CD14-positive monocyte (primary cell): ENCODE measurements at regions not wholly inside any gene's neighbourhood (a gene's known extent, or its start where the extent isn't known, plus 50 kb on each side); places are given as distances from the start of the nearest gene placed in this dataset.

ENCODE experiments used
- DNase-seq, 3 donors: peaks; one replicate each; pipeline ENCODE4 v3.0.0-alpha.2; 2011 to 2022
- H2AFZ ChIP-seq: 2 replicates; pipeline ENCODE4 v1.6.0; 2012; ENCODE audit warnings: mild to moderate bottlenecking, low read depth, low read length, inconsistent platforms; ENCODE audit not compliant: insufficient read depth, poor library complexity, severe bottlenecking
- H3K27ac ChIP-seq, 2 donors: 1 replicate in 1 of 2; 2 replicates in 1 of 2; pipeline ENCODE4 v1.5.1; 2012 to 2013; ENCODE audit warnings: low read length in 2 of 2, control low read depth in 1 of 2, inconsistent platforms in 1 of 2, low read depth in 1 of 2, mild to moderate bottlenecking in 1 of 2
- H3K27me3 ChIP-seq, 2 donors: one replicate each; pipeline versions ENCODE4 v1.6.0 to v1.6.1; 2011 to 2013; ENCODE audit warnings: low read length in 2 of 2; ENCODE audit not compliant: control insufficient read depth in 2 of 2, insufficient read depth in 2 of 2
- H3K36me3 ChIP-seq, 2 donors: replicated peaks in 1 of 2; 1 replicate in 1 of 2; 2 replicates in 1 of 2; pipeline versions ENCODE4 v1.5.1 to v1.6.1; 2012 to 2013; ENCODE audit warnings: low read length in 2 of 2, control low read depth in 1 of 2, inconsistent platforms in 1 of 2, mild to moderate bottlenecking in 1 of 2; ENCODE audit not compliant: insufficient read depth in 2 of 2, control insufficient read depth in 1 of 2
- H3K4me1 ChIP-seq, 2 donors: 1 replicate in 1 of 2; 2 replicates in 1 of 2; pipeline versions ENCODE4 v1.5.1 to v1.6.1; 2012 to 2013; ENCODE audit warnings: low read length in 2 of 2, control low read depth in 1 of 2, inconsistent platforms in 1 of 2, mild to moderate bottlenecking in 1 of 2, moderate library complexity in 1 of 2; ENCODE audit not compliant: insufficient read depth in 2 of 2, control insufficient read depth in 1 of 2
- H3K4me2 ChIP-seq: replicated peaks from 2 replicates; pipeline ENCODE3; 2012; ENCODE audit warnings: low read length, moderate library complexity, mild to moderate bottlenecking; ENCODE audit not compliant: poor library complexity, severe bottlenecking; ENCODE audit errors: extremely low read depth
- H3K4me3 ChIP-seq, 3 experiments: fragments of 200-600 bp in 1 of 3; sonication (generic) in 1 of 3; replicated peaks in 1 of 3; 1 replicate in 2 of 3; 2 replicates in 1 of 3; pipeline ENCODE4 v1.5.1; 2011 to 2013; ENCODE audit warnings: low read length in 3 of 3, mild to moderate bottlenecking in 3 of 3, control low read depth in 2 of 3, low read depth in 2 of 3, inconsistent platforms in 1 of 3, moderate library complexity in 1 of 3
- H3K79me2 ChIP-seq: 2 replicates; pipeline ENCODE4 v1.6.0; 2012; ENCODE audit warnings: mild to moderate bottlenecking, control low read depth, inconsistent platforms, low read length, moderate library complexity; ENCODE audit not compliant: insufficient read depth
- H3K9ac ChIP-seq: 2 replicates; pipeline ENCODE4 v1.6.0; 2017; ENCODE audit warnings: low read length, mild to moderate bottlenecking; ENCODE audit not compliant: insufficient read depth, poor library complexity, severe bottlenecking
- H3K9me3 ChIP-seq, 2 donors: replicated peaks in 1 of 2; 1 replicate in 1 of 2; 2 replicates in 1 of 2; pipeline versions ENCODE4 v1.5.1 to v1.6.1; 2012 to 2013; ENCODE audit warnings: low read length in 2 of 2, control low read depth in 1 of 2; ENCODE audit not compliant: control insufficient read depth in 1 of 2, insufficient read depth in 1 of 2
- H4K20me1 ChIP-seq: 2 replicates; pipeline ENCODE4 v1.6.0; 2012; ENCODE audit warnings: mild to moderate bottlenecking, low read length, control low read depth, moderate library complexity; ENCODE audit not compliant: insufficient read depth
- H3K27ac Mint-ChIP-seq, 7 donors: one replicate each; pipeline ENCODE4 v1.8.0; 2020; ENCODE audit warnings: mild to moderate bottlenecking in 7 of 7, mixed read lengths in 7 of 7, moderate library complexity in 6 of 7, inconsistent platforms in 2 of 7
- H3K27me3 Mint-ChIP-seq, 3 donors: one replicate each; pipeline ENCODE4 v1.8.0; 2021 to 2022; ENCODE audit warnings: low read depth in 3 of 3, mild to moderate bottlenecking in 3 of 3, mixed read lengths in 3 of 3, moderate library complexity in 3 of 3, inconsistent platforms in 1 of 3
- H3K36me3 Mint-ChIP-seq, 2 donors: one replicate each; pipeline ENCODE4 v1.8.0; 2020; ENCODE audit warnings: mixed read lengths in 2 of 2, inconsistent platforms in 1 of 2, mild to moderate bottlenecking in 1 of 2
- H3K4me1 Mint-ChIP-seq: one replicate; pipeline ENCODE4 v1.8.0; 2020; ENCODE audit warnings: mild to moderate bottlenecking, mixed read lengths
- H3K4me3 Mint-ChIP-seq, 2 donors: one replicate each; pipeline ENCODE4 v1.8.0; 2020; ENCODE audit warnings: mild to moderate bottlenecking in 2 of 2, mixed read lengths in 2 of 2, moderate library complexity in 1 of 2
- H3K9me3 Mint-ChIP-seq, 7 donors: one replicate each; pipeline ENCODE4 v1.8.0; 2020 to 2022; ENCODE audit warnings: mixed read lengths in 7 of 7, mild to moderate bottlenecking in 6 of 7, moderate library complexity in 6 of 7, inconsistent platforms in 2 of 7
- WGBS: methylation state at CpG from one replicate; pipeline ENCODE4 v1.1.5; 2013; ENCODE audit warnings: missing lambda C conversion rate; ENCODE audit not compliant: insufficient coverage; 5-methylcytosine and 5-hydroxymethylcytosine counted together
- intact Hi-C, 2 donors: fragments of 100-400 bp; cut with micrococcal nuclease; formaldehyde crosslinking; loops; one replicate each; pipeline versions ENCODE4 v1.15.0 to v1.15.1; 2023
- TF ChIP-seq, protein P1 (sequence below): fragments of 200-600 bp; IDR thresholded peaks from one replicate; pipeline ENCODE4 v1.8.0; 2022; ENCODE audit warnings: antibody characterized with exemption, mild to moderate bottlenecking

DNA sequence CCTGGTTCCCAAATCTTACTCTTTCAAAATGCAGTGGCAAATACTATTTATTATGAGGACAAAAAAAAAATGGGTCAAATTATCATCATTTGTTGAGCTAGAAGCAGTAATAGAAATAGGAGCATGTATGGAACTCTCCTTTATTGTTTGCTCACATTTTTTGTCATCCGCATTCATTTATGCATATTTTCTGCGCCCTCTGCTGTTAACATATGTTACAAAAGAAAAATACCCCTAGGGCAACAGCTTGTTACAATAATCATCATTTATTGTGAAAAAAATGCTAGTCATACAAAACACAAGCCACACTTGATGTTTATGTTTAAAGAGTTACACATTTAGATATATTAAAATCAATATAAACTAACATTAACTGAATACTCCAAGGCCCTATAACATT lies 328.2 kb downstream of the TUSC1 start:
- no peaks in the 10 kb centered on the region for H3K27me3 ChIP-seq

DNA sequence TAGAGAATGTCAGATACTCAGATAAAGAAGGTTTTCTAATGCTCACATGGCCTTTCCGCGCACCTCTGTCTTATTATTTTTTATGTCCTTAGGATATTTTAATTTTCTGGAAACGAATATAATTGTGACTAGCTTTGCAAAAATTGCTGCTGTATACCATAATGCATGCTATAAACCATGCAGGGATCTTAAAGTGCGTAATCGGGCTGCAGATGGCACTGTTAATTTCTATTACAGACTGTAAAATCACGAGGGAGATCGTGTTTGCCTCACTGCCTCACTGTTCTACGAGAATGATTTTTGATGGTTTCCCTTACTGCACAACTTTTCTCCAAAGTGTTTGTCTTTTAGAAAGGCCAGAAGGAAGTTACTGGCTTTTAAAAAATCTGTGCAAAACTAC lies 356.1 kb downstream of the TUSC1 start:
- no peak overlapping the region for H3K27ac Mint-ChIP-seq
- H3K4me1 ChIP-seq = no peaks in the 10 kb centered on the region
- TF ChIP-seq, protein P1, sequence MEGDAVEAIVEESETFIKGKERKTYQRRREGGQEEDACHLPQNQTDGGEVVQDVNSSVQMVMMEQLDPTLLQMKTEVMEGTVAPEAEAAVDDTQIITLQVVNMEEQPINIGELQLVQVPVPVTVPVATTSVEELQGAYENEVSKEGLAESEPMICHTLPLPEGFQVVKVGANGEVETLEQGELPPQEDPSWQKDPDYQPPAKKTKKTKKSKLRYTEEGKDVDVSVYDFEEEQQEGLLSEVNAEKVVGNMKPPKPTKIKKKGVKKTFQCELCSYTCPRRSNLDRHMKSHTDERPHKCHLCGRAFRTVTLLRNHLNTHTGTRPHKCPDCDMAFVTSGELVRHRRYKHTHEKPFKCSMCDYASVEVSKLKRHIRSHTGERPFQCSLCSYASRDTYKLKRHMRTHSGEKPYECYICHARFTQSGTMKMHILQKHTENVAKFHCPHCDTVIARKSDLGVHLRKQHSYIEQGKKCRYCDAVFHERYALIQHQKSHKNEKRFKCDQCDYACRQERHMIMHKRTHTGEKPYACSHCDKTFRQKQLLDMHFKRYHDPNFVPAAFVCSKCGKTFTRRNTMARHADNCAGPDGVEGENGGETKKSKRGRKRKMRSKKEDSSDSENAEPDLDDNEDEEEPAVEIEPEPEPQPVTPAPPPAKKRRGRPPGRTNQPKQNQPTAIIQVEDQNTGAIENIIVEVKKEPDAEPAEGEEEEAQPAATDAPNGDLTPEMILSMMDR = no peak
- H3K79me2 ChIP-seq = no peaks in the 10 kb centered on the region
- H3K27ac ChIP-seq = no peak overlapping the region
- H3K27me3 ChIP-seq = no peaks in the 10 kb centered on the region
- H4K20me1 ChIP-seq = no peaks in the 10 kb centered on the region
- no peak for DNase-seq
- H2AFZ ChIP-seq = no peak overlapping the region
- H3K4me1 Mint-ChIP-seq = no peaks in the 10 kb centered on the region
- WGBS = 92% methylated on average over 2 of the region's 8 CpGs
- H3K9me3 Mint-ChIP-seq = peaks cover 2 to 8% (median 3%) of the 10 kb centered on the region in 7 donors
- no peak overlapping the region for H3K4me2 ChIP-seq
- no peaks in the 10 kb centered on the region for H3K36me3 Mint-ChIP-seq
- H3K9me3 ChIP-seq = no peaks in the 10 kb centered on the region
- no peak overlapping the region for H3K4me3 Mint-ChIP-seq
- no peak overlapping the region for H3K4me3 ChIP-seq
- no peak overlapping the region for H3K9ac ChIP-seq
- intact Hi-C loops = no loop called here
- H3K27me3 Mint-ChIP-seq = no peaks in the 10 kb centered on the region
- H3K36me3 ChIP-seq = no peaks in the 10 kb centered on the region

More for the DNA sequence above, 328.2 kb downstream of the TUSC1 start:
- no peaks in the 10 kb centered on the region for H3K79me2 ChIP-seq
- H3K4me1 ChIP-seq = no peaks in the 10 kb centered on the region
- H3K4me3 ChIP-seq = no peak overlapping the region
- H3K27ac ChIP-seq = no peak overlapping the region
- H3K4me1 Mint-ChIP-seq = no peaks in the 10 kb centered on the region
- H3K36me3 ChIP-seq = no peaks in the 10 kb centered on the region
- H3K36me3 Mint-ChIP-seq = no peaks in the 10 kb centered on the region
- TF ChIP-seq, protein P1 = no peak
- H2AFZ ChIP-seq = no peak overlapping the region
- no peaks in the 10 kb centered on the region for H4K20me1 ChIP-seq
- no peak for DNase-seq
- H3K9ac ChIP-seq = no peak overlapping the region
- no peaks in the 10 kb centered on the region for H3K27me3 Mint-ChIP-seq
- no peaks in the 10 kb centered on the region for H3K9me3 ChIP-seq
- peaks cover 0 to 3% (median 0%) of the 10 kb centered on the region in 7 donors for H3K9me3 Mint-ChIP-seq
- intact Hi-C loops = no loop called here
- H3K27ac Mint-ChIP-seq = no peak overlapping the region
- no CpG with 5 or more reads among the region's 2 CpGs for WGBS
- H3K4me3 Mint-ChIP-seq = no peak overlapping the region
- H3K4me2 ChIP-seq = no peak overlapping the region
